DOHH2 (cell line): ENCODE measurements at regions not wholly inside any gene's neighbourhood (a gene's known extent, or its start where the extent isn't known, plus 50 kb on each side); places are given as distances from the start of the nearest gene placed in this dataset.

ENCODE experiments used
- H3F3A ChIP-seq: fragments of 200-600 bp; sonication (generic), shearing (Covaris generic); 2 replicates; pipeline ENCODE4 v1.6.0; 2016; ENCODE audit warnings: antibody characterized with exemption, mild to moderate bottlenecking; ENCODE audit not compliant: control insufficient read depth, insufficient read depth
- H3K27ac ChIP-seq: fragments of 200-600 bp; sonication (generic); 2 replicates; pipeline ENCODE4 v1.5.1; 2014; ENCODE audit warnings: low read depth, mild to moderate bottlenecking, low read length, moderate library complexity
- H3K27me3 ChIP-seq: fragments of 200-600 bp; sonication (generic); 2 replicates; pipeline ENCODE4 v1.6.1; 2014; ENCODE audit warnings: mild to moderate bottlenecking, low read length, mixed read lengths; ENCODE audit not compliant: control insufficient read depth
- H3K36me3 ChIP-seq: fragments of 200-600 bp; sonication (generic); 2 replicates; pipeline ENCODE4 v1.6.1; 2014; ENCODE audit warnings: mild to moderate bottlenecking, low read length, moderate library complexity, mixed read lengths; ENCODE audit not compliant: control insufficient read depth
- H3K4me1 ChIP-seq: fragments of 200-600 bp; sonication (generic); 2 replicates; pipeline ENCODE4 v1.6.1; 2014; ENCODE audit warnings: mild to moderate bottlenecking, low read length, mixed read lengths; ENCODE audit not compliant: control insufficient read depth
- H3K4me2 ChIP-seq: fragments of 200-600 bp; sonication (generic); 2 replicates; pipeline ENCODE4 v1.6.0; 2014; ENCODE audit warnings: mild to moderate bottlenecking, low read length, moderate library complexity
- H3K4me3 ChIP-seq: fragments of 200-600 bp; sonication (generic); 2 replicates; pipeline ENCODE4 v1.5.1; 2014; ENCODE audit warnings: mild to moderate bottlenecking, low read length, mixed read lengths
- H3K79me2 ChIP-seq: fragments of 200-600 bp; sonication (generic); 2 replicates; pipeline ENCODE4 v1.6.1; 2014; ENCODE audit warnings: mild to moderate bottlenecking, low read length, mixed read lengths; ENCODE audit not compliant: control insufficient read depth
- H3K9me2 ChIP-seq: fragments of 200-600 bp; sonication (generic); replicated peaks from 2 replicates; pipeline ENCODE4 v1.6.1; 2014; ENCODE audit warnings: mild to moderate bottlenecking, low read length, mixed read lengths; ENCODE audit not compliant: control insufficient read depth
- H3K9me3 ChIP-seq: fragments of 200-600 bp; sonication (generic); 2 replicates; pipeline ENCODE4 v1.6.1; 2014; ENCODE audit warnings: antibody characterized with exemption, low read length, mixed read lengths; ENCODE audit not compliant: control insufficient read depth, insufficient read depth
- H4K20me1 ChIP-seq: fragments of 200-600 bp; sonication (generic); 2 replicates; pipeline ENCODE4 v1.6.0; 2014; ENCODE audit warnings: low read depth, mild to moderate bottlenecking, antibody characterized with exemption, low read length, moderate library complexity; ENCODE audit not compliant: control insufficient read depth, insufficient read depth
- EZH2phosphoT487 ChIP-seq: fragments of 200-600 bp; sonication (generic); IDR thresholded peaks from 2 replicates; pipeline ENCODE4 v1.6.1; 2017; ENCODE audit warnings: borderline replicate concordance, mild to moderate bottlenecking, antibody characterized with exemption, low read length, moderate library complexity, mixed read lengths
- TF ChIP-seq, protein P1 (sequence below): fragments of 200-600 bp; sonication (generic); IDR thresholded peaks from one replicate; pipeline ENCODE4 v1.5.1; 2014; ENCODE audit warnings: antibody characterized with exemption, mild to moderate bottlenecking, low read depth, low read length; ENCODE audit not compliant: poor library complexity, severe bottlenecking

GRCh38 chr1:209527993-209528717 is 55.4 kb upstream of the CAMK1G start:
- Histone ChIP-seq H3K27ac (no peak overlapping the region), H3K9me2 (no peaks in the 10 kb centered on the region), H3K4me2 (no peak overlapping the region)

GRCh38 chr1:209529233-209529632 is 54.3 kb upstream of the CAMK1G start:
- no peaks in the 10 kb centered on the region for H3K79me2 ChIP-seq
- H4K20me1 ChIP-seq, result no peaks in the 10 kb centered on the region
- H3K4me1 ChIP-seq, result no peaks in the 10 kb centered on the region
- no peaks in the 10 kb centered on the region for H3F3A ChIP-seq
- H3K9me3 ChIP-seq, result no peaks in the 10 kb centered on the region
- no peak overlapping the region for H3K4me2 ChIP-seq
- no peaks in the 10 kb centered on the region for H3K9me2 ChIP-seq
- H3K27ac ChIP-seq, result no peak overlapping the region
- no peaks in the 10 kb centered on the region for H3K36me3 ChIP-seq
- H3K27me3 ChIP-seq, result no peaks in the 10 kb centered on the region
- TF ChIP-seq EZH2phosphoT487, result no peak
- TF ChIP-seq, protein P1, sequence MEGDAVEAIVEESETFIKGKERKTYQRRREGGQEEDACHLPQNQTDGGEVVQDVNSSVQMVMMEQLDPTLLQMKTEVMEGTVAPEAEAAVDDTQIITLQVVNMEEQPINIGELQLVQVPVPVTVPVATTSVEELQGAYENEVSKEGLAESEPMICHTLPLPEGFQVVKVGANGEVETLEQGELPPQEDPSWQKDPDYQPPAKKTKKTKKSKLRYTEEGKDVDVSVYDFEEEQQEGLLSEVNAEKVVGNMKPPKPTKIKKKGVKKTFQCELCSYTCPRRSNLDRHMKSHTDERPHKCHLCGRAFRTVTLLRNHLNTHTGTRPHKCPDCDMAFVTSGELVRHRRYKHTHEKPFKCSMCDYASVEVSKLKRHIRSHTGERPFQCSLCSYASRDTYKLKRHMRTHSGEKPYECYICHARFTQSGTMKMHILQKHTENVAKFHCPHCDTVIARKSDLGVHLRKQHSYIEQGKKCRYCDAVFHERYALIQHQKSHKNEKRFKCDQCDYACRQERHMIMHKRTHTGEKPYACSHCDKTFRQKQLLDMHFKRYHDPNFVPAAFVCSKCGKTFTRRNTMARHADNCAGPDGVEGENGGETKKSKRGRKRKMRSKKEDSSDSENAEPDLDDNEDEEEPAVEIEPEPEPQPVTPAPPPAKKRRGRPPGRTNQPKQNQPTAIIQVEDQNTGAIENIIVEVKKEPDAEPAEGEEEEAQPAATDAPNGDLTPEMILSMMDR, result no peak
- no peak overlapping the region for H3K4me3 ChIP-seq

More at GRCh38 chr1:209527993-209528717, 55.4 kb upstream of the CAMK1G start:
- Histone ChIP-seq H3K79me2 (no peaks in the 10 kb centered on the region), H3K27me3 (no peaks in the 10 kb centered on the region), H3K4me3 (no peak overlapping the region), H3K36me3 (no peaks in the 10 kb centered on the region), H4K20me1 (no peaks in the 10 kb centered on the region), H3F3A (no peaks in the 10 kb centered on the region), H3K9me3 (no peaks in the 10 kb centered on the region), H3K4me1 (no peaks in the 10 kb centered on the region)
- TF ChIP-seq EZH2phosphoT487, result no peak
- TF ChIP-seq, protein P1, result no peak

GRCh38 chr1:209531006-209531405 is 52.5 kb upstream of the CAMK1G start:
- Histone ChIP-seq H3K27ac (no peak overlapping the region), H3K4me2 (no peak overlapping the region), H3K36me3 (no peaks in the 10 kb centered on the region), H3K79me2 (no peaks in the 10 kb centered on the region), H3K4me1 (no peaks in the 10 kb centered on the region), H3K9me2 (no peaks in the 10 kb centered on the region), H4K20me1 (no peaks in the 10 kb centered on the region), H3F3A (no peaks in the 10 kb centered on the region), H3K9me3 (no peaks in the 10 kb centered on the region), H3K4me3 (no peak overlapping the region), H3K27me3 (no peaks in the 10 kb centered on the region)
- no peak for TF ChIP-seq EZH2phosphoT487
- TF ChIP-seq, protein P1, result no peak
